22Rv1 (cell line): ENCODE measurements at regions not wholly inside any gene's neighbourhood (a gene's known extent, or its start where the extent isn't known, plus 50 kb on each side); places are given as distances from the start of the nearest gene placed in this dataset.
"Not testable (repeated sequence)": the region's sequence is repeated elsewhere in the genome, so short reads cannot be mapped to it uniquely, and the experiment has no call there.

Source experiments
- H3K27ac ChIP-seq: fragments of 450-650 bp; 2 replicates; pipeline ENCODE4 v1.5.1; 2017
- CTCF ChIP-seq: fragments of 450-650 bp; IDR thresholded peaks from 2 replicates; pipeline ENCODE4 v1.5.1; 2017; ENCODE audit warnings: mild to moderate bottlenecking
- ZFX ChIP-seq: fragments of 450-650 bp; IDR thresholded peaks from 2 replicates; pipeline ENCODE4 v1.6.1; 2017; ENCODE audit warnings: antibody characterized with exemption, borderline replicate concordance

DNA sequence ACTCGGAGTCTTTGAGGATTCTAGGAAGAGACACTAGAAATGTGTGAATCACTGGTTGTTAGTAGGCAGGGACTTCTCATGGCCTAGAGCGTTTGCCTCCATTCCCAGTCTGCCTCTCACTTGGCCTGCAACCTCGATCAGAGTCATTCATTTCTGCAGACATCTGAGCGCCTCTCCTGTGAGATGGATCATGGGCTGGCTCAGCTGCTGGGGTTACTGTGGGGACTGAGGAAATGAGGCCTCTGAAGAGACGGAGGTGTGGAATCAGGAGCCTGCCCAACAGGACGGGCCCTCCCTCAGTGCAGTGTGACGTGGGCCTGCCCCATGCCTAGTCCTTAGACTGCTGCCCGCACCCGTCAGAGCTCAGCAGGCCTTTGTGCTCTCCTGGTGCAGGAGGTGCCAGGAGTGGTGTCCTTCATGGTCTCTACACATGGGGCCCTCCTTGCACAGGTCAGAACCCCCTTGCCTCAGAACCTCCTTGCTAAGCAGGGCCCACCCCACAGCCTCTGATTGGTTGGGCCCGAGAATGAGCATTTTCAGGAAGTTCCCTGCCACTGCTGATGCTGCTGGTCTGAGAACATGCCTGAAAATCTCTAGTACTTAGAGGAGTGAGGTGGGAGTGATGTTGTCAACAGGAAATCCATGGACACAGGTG, 99.4 kb downstream of the NPIPB11 start:
- no peak overlapping the region for H3K27ac ChIP-seq
- TF ChIP-seq ZFX = no peak
- no peak for TF ChIP-seq CTCF

GRCh38 chr16:29306201-29306600, 100.3 kb downstream of the NPIPB11 start:
- no peak overlapping the region for H3K27ac ChIP-seq
- TF ChIP-seq ZFX (no peak), CTCF (no peak)

DNA sequence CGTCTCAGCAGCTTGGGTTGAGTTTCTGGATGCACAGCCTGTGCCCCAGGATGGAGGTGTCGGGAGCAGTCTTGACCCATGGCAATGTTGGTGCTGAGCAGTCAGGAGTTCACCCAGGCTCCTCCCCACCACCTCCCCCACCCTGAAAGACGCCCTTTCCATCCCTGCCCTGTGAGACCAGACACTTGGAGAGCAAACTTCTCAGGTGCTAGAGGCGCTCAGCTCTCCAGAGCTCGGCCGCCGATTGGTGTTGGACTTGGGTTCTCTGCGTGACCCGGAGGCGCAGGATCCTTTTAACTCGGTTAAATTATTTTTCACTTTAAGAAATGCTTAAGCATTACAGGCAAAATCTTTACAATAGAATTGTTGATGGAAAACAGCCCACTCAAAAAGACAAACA, 101.5 kb downstream of the NPIPB11 start:
- H3K27ac ChIP-seq = not testable (repeated sequence)

DNA sequence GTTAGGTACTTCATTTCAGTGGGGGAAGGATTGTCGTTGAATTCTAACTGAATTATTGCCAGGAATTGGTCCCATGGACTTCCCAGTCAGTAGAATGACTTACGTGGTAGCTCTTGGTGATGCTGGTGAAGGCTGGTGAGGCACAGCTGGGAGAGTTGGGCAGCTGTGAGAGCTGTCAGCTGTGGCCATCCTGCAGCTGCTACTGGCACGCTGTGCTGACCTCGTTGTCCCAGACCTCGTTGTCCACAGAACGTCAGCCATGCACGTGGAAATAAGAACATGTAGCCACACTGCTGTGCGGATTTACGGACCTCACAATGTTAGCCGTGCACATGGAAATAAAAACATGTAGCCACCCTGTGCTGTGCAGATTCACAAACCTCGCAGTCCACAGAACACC, 102.3 kb downstream of the NPIPB11 start:
- no peak overlapping the region for H3K27ac ChIP-seq
- TF ChIP-seq CTCF (no peak), ZFX (no peak)

- no peak for TF ChIP-seq CTCF
- TF ChIP-seq ZFX = no peak
- no peak overlapping the region for H3K27ac ChIP-seq
Observed at GRCh38 chr16:29303520-29303919, 103.0 kb downstream of the NPIPB11 start.

GRCh38 chr16:29302976-29303375, 103.5 kb downstream of the NPIPB11 start:
- no peak overlapping the region for H3K27ac ChIP-seq
- no peak for TF ChIP-seq ZFX
- TF ChIP-seq CTCF = no peak

GRCh38 chr16:29302433-29302832, 104.1 kb downstream of the NPIPB11 start:
- H3K27ac ChIP-seq = not testable (repeated sequence)

DNA sequence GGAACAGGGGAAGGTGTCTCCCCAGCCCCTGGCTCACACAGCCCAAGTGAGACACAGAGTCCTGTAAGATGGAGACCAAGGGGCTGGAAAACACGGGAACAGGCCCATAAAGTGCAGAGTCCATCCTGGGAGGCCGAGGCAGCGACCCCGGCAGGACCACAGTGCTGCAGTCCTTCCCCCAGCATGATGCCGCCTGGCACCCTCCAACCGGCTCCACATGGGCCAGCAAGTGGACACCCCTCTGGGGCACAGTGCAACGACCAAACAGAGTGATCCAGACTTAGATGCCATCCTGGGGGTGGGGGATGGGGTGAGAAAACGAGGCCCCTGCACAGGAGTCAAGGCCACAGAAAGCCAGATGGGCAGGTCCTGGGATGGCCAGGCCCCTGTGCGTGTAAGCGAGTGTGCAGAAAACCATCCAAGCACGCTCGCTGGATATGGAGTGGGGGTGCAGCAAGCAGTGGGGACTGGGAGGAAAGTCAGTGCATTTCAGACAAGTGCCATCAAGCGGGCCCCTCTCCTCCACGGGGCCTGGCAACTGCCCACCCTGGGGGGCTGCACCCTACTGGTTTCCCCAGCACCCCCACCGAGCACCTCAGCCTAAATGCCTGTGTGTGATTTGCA, 104.7 kb downstream of the NPIPB11 start:
- H3K27ac ChIP-seq = not testable (repeated sequence)

- not testable (repeated sequence) for H3K27ac ChIP-seq
Observed at GRCh38 chr16:29300541-29301535, 105.7 kb downstream of the NPIPB11 start.

DNA sequence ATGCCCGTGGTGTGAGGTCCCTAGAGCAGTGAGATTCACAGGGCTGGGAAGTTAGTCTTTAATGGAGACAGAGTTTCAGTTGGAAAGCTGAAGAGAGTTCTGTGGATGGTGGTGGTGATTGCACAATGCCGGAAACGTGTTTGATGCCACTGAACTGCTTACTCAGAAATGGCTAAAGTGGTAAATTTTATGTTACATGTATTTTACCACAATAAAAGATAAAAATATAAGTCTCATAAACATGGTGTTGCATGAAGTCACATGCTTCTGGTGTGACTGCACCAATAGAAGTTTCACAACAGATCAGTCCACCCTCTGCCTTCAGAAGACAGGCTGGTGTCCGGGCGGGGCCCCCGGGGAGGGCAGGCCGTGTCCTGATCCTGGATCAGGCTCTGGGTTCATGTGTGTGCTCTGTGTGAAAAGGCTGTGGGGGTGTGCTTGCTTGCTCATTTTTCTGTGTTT, 106.5 kb downstream of the NPIPB11 start:
- not testable (repeated sequence) for H3K27ac ChIP-seq

GRCh38 chr16:29298997-29299396, 107.5 kb downstream of the NPIPB11 start:
- H3K27ac ChIP-seq = not testable (repeated sequence)

DNA sequence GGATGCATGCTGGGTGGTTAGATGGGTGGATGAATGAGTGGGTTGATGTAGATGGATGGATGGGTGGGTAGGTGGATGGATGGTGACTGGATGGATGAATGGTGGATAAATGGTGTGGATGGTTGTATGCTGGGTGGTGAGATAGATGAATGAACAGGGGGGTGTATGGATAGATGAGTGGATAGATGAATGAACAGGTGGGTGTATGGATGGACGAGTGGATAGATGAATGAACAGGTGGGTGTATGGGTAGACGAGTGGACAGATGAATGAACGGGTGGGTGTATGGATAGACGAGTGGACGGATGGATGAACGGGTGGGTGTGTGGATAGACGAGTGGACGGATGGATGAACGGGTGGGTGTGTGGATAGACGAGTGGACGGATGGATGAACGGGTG, 108.2 kb downstream of the NPIPB11 start:
- not testable (repeated sequence) for H3K27ac ChIP-seq

DNA sequence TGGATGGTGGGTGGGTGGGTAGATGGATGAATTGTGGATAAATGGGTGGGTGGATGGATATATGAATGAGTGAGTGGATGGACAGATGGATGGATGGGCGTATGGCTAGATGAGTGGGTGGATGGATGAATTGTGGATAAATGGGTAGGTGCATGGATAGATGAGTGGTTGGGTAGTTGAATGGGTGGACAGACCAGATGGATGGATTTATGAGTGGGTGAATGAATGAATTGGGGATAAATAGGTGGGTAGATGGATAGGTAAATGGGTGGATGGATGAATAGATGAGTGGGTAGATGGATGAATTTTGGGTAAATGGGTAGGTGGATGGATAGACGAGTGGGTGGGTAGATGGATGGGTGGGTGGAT, 108.7 kb downstream of the NPIPB11 start:
- H3K27ac ChIP-seq = not testable (repeated sequence)
